HG03045 (cell line): ENCODE measurements at regions not wholly inside any gene's neighbourhood (a gene's known extent, or its start where the extent isn't known, plus 50 kb on each side); places are given as distances from the start of the nearest gene placed in this dataset.
A peak's percentile ranks its signal among the peaks of the same experiment; 100 is the strongest.

Experiments
- ATAC-seq: cut with Tn5 transposase; IDR thresholded peaks from one replicate; pipeline ENCODE4 v1.9.1; 2021; ENCODE audit warnings: mild to moderate bottlenecking, moderate library complexity; ENCODE audit not compliant: unreplicated experiment

DNA sequence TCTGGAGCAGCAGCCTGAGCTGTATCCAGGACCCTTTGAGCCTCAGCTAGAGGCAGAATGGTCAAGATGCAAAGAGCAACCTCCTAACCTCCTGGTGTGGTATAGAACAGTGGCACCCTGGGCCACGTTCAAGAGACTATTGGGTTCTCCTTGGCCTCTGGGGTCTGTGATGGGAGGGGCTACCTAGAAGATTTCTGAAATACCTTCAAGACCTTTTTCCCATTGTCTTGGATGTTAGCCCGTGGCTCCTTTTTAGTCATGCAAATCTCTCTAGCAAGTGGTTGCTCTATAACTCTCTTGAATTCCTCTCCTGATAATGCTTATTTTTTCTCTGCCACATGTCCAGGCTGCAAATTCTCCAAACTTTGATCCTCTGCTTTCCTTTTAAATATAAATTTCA is 106.3 kb upstream of the SULT1C3 start:
- no peak for ATAC-seq

DNA sequence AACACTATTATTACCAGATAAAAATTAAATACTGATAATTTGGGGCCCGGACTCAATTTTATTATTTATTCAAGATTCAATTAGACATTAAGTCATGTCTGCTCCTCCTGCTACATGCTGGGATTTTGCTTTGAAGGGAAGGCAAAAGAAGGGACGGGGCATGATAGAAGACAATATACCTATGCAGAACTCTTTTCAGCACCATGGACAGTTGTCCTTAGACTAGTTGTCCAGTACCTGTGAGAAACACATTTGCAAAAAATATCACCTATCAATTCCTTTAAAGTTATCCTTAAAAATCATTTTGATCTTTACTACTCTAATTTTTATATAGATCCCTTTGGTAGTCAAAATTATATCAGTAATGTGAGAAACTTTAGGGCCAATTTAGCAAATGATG is 100.2 kb upstream of the SULT1C3 start:
- no peak for ATAC-seq

DNA sequence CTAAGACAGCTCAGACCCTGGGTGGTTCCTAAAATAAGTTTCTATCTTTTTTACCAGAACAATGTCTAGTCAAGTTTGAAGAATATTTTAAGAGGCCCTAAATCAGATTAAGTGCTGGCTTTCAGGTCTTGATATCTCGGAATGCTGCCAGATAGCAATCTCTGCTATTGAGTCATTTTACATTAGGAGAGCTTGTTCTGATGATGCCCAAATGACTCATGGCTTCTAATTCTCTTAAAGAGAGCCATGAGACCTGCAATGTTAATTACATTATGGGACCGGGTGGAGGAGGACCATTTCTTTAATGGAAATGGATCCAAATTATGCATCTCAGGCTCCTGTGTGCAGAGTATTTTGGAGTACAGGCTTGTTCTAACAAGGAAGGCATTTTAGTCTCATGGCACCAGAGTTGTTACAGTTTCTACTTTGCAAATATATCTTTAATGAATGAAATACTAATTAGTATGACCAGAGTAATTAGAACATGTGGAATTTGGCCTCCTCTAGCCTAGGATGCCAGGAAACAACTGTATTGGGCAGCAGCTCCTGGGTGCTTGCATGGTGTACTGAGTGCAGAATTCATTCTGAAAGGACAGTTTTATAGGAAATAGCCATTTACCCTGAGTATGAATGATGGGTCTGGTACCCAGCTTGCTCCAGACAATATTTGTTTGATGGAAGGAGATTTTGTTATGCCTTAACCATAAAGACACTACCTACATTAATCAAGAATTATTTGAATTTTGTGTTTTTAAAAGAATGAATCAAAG is 94.0 kb upstream of the SULT1C3 start:
- ATAC-seq, result no peak

DNA sequence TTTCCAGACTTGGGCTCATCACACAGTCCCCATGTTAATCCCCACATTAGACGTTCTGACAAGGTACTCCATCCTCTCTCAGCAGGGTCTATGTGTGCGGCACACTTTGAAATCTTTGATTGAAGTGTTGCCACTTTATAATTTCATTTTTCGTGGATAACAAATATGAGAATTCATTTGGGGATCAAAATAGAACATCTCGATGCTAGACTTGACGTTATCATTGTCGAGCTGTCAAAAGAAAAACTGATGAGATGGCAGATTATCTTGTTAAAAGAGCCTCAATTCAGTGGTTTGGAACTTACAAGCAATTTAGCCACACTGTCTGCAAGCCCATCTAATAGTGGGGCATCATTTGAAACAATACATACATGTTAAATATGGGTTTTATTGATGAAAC is 91.2 kb upstream of the SULT1C3 start:
- ATAC-seq, result no peak

DNA sequence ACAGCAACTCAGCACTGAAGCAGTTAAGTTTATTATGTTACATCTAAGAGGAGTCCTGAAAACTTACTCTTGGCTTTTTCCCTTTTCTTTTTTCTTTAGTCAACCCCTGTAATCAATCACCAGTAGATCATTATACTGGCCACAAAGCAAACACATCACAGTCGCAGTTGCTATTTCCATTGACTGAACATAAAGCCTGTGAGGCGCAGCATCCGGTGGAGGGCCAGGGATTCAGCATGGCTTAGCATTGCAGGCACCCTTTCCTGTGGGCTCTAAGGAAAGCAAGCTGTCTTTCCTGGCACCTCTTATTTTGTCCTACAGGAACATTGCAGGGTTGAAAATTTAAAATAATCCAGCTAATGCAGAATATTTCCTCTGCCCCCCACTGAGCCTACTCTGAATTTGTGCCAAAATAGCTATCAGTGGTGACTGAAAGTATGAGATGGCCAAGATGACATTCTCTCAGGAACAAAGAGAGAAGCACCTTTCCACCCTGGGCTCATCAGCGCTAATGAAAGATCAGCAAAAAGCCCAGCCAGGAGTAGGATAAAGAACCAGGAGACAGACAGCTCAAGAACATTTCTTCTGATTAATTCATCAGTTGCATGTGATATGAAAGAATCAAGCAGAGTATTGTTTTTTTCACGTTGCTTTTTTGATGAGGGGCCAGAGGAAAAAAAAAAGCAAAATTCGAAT is 85.3 kb upstream of the SULT1C3 start:
- ATAC-seq, result no peak

DNA sequence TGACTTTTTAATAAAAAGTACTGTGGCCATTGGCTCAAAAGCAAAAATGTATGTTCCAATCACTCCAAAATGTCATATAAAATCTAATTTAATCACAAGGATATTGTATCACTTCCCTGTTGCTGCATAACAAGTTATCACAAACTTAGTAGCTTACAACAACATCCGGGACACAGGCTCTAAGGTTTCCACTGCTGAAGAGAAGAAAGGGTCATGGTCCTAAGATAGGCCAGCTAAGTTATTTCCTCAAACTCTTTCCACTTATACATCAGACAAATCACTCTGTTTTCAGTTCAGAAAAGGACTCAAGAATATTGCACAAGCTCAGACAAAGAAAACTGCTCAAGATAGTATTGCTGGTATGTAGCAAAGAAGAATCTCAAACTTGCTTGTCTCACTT is 78.5 kb upstream of the SULT1C3 start:
- ATAC-seq, result no peak

DNA sequence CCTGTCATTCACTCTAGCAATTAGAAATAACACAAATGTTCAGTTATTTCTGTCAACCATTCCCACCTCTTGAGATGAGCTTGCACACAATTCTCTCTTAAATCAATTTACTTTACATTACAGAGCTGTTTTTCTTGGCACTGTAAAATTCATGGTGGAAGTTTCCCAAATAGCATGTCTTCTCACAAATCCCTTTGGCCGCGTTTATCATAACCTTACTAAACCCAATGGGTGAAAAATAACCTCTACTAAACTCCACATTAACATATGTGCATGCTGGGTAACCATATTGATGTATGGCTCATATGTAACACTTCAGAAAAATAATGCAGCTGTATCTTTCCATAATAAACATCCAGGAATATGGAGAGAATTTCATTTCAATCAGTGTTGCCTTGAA is 75.5 kb upstream of the SULT1C3 start:
- no peak for ATAC-seq

DNA sequence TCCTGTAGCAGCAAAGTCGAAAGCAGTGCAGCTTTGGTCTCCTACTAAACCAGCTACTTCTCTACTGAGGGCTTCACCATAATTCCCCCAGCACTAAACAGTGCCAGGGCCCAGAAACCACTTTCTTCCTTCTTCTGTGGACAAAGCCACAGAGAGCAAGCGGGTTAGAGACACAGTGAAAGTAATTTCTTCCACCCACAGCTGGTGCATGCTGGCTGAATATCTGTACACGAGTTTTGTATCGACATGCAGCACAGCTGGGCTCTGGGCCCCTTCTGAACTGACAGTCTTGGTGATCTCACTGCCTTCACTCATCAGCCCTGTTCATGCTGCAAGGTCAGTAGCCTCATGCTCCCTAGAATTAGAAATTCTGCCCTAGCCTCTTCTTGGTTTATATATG is 74.0 kb upstream of the SULT1C3 start:
- no peak for ATAC-seq

DNA sequence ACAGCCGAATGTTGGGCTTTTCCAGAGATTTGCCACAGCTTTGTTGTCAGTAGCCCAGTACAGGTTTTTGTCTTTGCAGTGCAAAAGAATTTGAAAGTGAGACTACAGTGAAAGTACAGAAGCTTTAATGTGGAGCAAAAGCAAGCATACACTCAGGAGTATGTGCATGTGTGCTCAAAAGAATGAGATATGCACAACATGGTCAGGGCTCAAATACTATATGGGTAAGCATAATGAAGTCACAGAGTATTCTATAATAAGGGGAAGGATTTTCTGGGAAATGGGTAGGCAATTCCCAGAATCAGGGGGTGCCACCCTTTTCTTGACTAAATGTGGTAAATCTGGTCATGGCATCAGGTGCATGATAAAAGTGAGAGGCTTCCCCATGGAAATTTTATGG is 72.1 kb upstream of the SULT1C3 start:
- no peak for ATAC-seq

DNA sequence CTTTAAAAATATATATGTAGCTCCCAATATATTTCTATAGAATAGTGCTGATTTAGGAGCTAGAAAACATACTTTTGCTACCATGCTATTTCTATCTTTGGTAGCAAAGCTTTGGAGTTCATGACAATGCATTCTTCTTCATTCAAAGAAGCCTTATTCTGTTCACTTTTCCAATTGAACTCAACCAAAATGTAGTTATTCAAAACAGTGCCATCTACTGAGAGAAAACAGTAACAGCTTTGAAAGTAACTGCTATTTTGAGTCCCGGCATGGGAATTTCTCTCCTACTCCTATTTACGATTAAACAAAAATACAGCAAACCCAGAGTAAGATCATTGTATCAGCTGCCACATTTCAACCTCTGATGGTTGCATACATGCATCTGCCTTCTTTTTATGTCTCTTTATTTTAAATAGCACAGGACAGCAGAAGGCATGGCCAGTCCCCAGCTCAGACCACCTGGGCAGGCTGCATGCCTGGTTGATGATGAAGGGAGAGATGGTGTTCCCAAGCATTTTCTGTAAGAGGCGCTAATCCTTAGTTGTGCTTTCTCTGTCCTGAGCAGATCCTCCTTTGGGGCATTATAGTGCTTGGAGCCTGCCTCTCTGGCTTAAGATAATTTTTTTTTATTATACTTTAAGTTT is 69.7 kb upstream of the SULT1C3 start:
- no peak for ATAC-seq

DNA sequence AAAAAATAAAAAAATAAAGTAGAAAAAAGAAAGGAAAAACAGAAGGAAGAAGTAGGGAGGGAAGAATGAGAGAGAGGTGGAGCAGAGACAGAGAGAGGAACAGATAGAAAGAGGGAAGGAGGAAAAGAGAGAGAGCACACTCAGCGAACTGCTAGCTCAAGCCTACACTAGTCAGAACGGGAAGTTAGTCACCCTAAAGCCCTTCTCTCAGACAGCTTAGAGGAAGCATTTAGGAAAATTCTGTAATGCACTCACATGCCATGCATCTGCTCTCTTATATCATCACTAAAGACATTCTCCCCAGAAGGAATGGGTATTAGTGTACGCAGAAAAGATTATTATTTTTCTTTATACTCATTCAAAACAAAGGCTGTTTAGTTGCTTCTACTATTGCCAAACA is 68.1 kb upstream of the SULT1C3 start:
- no peak for ATAC-seq

DNA sequence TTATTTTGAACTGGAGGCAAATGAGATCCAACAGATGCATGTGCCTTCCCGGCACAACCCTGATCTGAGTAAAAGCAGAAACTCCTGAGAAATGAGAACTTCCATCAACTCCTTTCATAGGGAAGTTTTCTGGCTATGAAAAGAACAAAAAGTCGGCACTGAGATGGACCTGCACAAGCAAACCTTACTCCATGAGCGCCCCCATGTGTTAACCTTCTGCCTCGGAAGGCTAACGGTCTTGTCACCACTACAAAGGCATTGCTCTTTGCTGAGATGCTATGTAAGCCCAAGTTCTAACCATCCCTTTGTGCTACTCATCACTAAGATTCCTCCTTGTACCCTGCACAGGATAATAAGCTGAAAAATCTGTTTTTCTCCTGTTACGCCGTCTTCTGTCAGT is 57.3 kb upstream of the SULT1C3 start:
- no peak for ATAC-seq

DNA sequence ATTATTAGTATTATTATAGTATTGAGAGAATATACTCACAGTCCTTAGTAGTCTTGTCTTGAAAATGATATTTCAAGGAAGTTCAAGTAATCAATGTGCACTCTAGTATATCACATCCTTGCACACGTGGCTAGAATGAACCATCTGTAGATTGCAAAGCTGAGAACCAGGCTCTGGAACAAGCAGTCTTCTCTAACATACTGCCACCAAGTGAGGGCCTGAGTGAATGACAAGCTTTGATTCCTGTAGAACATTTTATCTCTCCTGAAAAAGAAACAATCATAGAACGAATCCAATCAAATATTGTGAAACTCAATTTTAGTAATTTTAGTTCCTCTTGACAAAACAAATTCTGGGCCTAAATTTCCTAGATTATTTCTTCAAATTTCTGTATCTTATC is 55.3 kb upstream of the SULT1C3 start:
- peak; percentile 57 for ATAC-seq

DNA sequence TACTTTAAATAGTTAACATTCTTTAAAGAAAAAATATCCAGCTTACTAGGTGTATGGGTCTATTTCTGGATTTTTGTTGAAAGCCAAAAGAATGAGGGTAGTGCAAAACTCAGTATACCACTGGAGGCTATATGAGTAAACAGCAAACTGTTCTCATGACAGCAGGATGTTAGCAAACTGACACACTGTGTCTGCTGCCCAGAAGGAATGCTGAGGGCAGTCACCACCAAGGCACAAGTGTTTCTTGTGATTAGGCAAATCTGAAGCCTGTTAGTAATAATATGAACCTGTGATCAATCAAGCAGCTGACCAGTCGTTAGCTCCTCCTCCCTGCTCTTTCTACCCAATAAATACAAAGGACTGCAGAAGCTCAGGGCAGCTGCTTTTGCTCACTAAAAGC is 50.5 kb upstream of the SULT1C3 start:
- no peak for ATAC-seq
